ENCODE measurements at regions not wholly inside any gene's neighbourhood (a gene's known extent, or its start where the extent isn't known, plus 50 kb on each side); places are given as distances from the start of the nearest gene placed in this dataset.

DNA sequence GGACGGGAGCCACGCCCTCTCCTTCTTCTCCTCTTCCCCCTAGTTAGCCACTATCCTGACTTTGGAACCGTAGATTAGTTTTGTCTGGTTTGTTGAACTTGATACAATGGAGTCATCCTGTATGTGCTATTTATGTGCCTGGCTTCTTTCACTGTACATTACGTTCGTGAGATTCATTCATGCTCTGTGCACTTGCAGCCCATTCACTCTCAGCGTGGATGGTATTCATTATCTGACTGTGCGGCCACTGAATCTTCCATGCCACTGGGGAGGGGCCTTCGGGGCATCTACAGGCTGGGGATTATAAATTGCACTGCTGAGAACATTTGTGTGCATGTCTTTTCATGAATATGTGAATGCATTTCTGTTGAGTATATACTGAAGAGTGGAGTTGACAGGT, 262.5 kb downstream of the CDH26 start:
- DNase-seq (ENCODE audit: low read depth) = no peak
- H3K4me3 Mint-ChIP-seq (ENCODE audit: unreplicated experiment) = no peak overlapping the region
- FAIRE-seq = no peak
- peaks cover 2% of the 10 kb centered on the region for H3K27me3 ChIP-seq (ENCODE audit: insufficient read depth, low read length)
- H3K4me1 ChIP-seq (ENCODE audit: insufficient read depth, low read length) = no peaks in the 10 kb centered on the region
- no peak overlapping the region for H3K4me2 ChIP-seq (ENCODE audit: low read length)
- no peak overlapping the region for H2AFZ ChIP-seq (ENCODE audit: low read depth, low read length)
- H3K36me3 ChIP-seq (ENCODE audit: insufficient read depth, low read length) = no peaks in the 10 kb centered on the region
- no peak overlapping the region for H3K4me3 ChIP-seq (ENCODE audit: insufficient read depth, low read depth, low read length)
- peaks cover 38% of the 10 kb centered on the region for H3K27me3 Mint-ChIP-seq (ENCODE audit: low read depth, unreplicated experiment)
- H3K27ac ChIP-seq (ENCODE audit: low read depth, low read length) = no peak overlapping the region
- no peaks in the 10 kb centered on the region for H3K36me3 Mint-ChIP-seq (ENCODE audit: low read depth, unreplicated experiment)
- no peak overlapping the region for H3K27ac Mint-ChIP-seq (ENCODE audit: unreplicated experiment)
- no peaks in the 10 kb centered on the region for H3K79me2 ChIP-seq (ENCODE audit: insufficient read depth, low read length)
- no peaks in the 10 kb centered on the region for H3K4me1 Mint-ChIP-seq (ENCODE audit: low read depth, unreplicated experiment)
- no peaks in the 10 kb centered on the region for H3K9me3 ChIP-seq (ENCODE audit: insufficient read depth, low read depth, low read length)
- H4K20me1 ChIP-seq (ENCODE audit: insufficient read depth, low read length) = no peaks in the 10 kb centered on the region
- peaks cover 2% of the 10 kb centered on the region for H3K9me3 Mint-ChIP-seq (ENCODE audit: unreplicated experiment)
- TF ChIP-seq, protein P1, sequence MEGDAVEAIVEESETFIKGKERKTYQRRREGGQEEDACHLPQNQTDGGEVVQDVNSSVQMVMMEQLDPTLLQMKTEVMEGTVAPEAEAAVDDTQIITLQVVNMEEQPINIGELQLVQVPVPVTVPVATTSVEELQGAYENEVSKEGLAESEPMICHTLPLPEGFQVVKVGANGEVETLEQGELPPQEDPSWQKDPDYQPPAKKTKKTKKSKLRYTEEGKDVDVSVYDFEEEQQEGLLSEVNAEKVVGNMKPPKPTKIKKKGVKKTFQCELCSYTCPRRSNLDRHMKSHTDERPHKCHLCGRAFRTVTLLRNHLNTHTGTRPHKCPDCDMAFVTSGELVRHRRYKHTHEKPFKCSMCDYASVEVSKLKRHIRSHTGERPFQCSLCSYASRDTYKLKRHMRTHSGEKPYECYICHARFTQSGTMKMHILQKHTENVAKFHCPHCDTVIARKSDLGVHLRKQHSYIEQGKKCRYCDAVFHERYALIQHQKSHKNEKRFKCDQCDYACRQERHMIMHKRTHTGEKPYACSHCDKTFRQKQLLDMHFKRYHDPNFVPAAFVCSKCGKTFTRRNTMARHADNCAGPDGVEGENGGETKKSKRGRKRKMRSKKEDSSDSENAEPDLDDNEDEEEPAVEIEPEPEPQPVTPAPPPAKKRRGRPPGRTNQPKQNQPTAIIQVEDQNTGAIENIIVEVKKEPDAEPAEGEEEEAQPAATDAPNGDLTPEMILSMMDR (IDR thresholded peaks at IDR 0.05; ENCODE audit: insufficient read depth, low read depth, low read length) = no peak
- no peak for TF ChIP-seq EZH2 (IDR thresholded peaks at IDR 0.05; ENCODE audit: insufficient read depth, low read length)
- H3K9ac ChIP-seq (ENCODE audit: low read length) = no peak overlapping the region

DNA sequence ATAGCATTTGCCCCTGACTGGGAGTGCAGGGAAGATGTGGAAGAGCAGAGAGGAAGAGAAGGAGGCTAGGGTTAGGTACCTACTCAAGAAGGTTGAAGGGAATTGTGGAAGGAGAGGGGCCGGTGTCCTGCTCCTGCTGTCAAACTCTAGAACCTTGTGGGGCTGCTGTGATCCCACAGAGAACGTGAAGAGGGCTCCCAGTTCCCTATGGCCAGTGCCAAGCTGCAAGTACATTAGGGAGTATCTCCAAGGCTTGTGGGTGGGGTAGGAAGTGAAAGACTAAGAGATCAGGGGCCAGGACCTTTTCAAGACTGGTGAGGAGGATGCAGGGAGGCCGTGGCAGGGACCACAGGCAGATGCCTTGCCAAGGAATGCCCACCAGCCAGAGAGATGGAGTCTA, 263.4 kb downstream of the CDH26 start:
- FAIRE-seq (no peak), DNase-seq (ENCODE audit: low read depth) (no peak)
- no peaks in the 10 kb centered on the region for H4K20me1 ChIP-seq (ENCODE audit: insufficient read depth, low read length)
- Mint-ChIP-seq H3K4me3 (ENCODE audit: unreplicated experiment) (no peak overlapping the region), H3K4me1 (ENCODE audit: low read depth, unreplicated experiment) (no peaks in the 10 kb centered on the region), H3K27me3 (ENCODE audit: low read depth, unreplicated experiment) (peaks cover 38% of the 10 kb centered on the region), H3K27ac (ENCODE audit: unreplicated experiment) (no peak overlapping the region), H3K9me3 (ENCODE audit: unreplicated experiment) (peaks cover 2% of the 10 kb centered on the region), H3K36me3 (ENCODE audit: low read depth, unreplicated experiment) (no peaks in the 10 kb centered on the region)
- no peak overlapping the region for H3K4me3 ChIP-seq (ENCODE audit: insufficient read depth, low read depth, low read length)
- H3K9ac ChIP-seq (ENCODE audit: low read length) = no peak overlapping the region
- no peak overlapping the region for H3K27ac ChIP-seq (ENCODE audit: low read depth, low read length)
- TF ChIP-seq EZH2 (IDR thresholded peaks at IDR 0.05; ENCODE audit: insufficient read depth, low read length) = no peak
- TF ChIP-seq, protein P1 (IDR thresholded peaks at IDR 0.05; ENCODE audit: insufficient read depth, low read depth, low read length) = no peak
- no peaks in the 10 kb centered on the region for H3K79me2 ChIP-seq (ENCODE audit: insufficient read depth, low read length)
- H3K4me1 ChIP-seq (ENCODE audit: insufficient read depth, low read length) = no peaks in the 10 kb centered on the region
- no peak overlapping the region for H3K4me2 ChIP-seq (ENCODE audit: low read length)
- H3K9me3 ChIP-seq (ENCODE audit: insufficient read depth, low read depth, low read length) = no peaks in the 10 kb centered on the region
- H2AFZ ChIP-seq (ENCODE audit: low read depth, low read length) = no peak overlapping the region
- no peaks in the 10 kb centered on the region for H3K36me3 ChIP-seq (ENCODE audit: insufficient read depth, low read length)
- H3K27me3 ChIP-seq (ENCODE audit: insufficient read depth, low read length) = peaks cover 2% of the 10 kb centered on the region

DNA sequence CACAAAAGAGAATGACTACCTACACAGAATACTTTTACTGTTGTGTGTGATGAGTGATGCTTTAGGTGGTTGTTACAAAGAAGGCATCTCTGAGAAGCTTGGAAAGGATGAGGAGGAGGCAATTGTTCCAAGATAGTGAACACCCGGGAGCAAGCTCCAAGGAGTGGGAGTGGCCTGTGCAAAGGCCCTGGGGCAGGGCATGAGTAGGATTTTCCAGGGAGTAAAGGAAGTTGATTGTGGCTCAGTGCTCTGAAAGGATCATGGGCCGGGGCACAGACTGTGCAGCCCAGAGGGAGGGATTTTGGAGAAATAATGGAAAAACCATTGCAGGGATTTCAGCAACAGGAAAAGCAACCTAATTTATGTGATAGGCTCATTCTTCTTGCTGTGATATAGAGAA, 264.3 kb downstream of the CDH26 start:
- Histone ChIP-seq H3K4me3 (ENCODE audit: insufficient read depth, low read depth, low read length) (no peak overlapping the region), H4K20me1 (ENCODE audit: insufficient read depth, low read length) (no peaks in the 10 kb centered on the region), H3K79me2 (ENCODE audit: insufficient read depth, low read length) (no peaks in the 10 kb centered on the region), H3K27me3 (ENCODE audit: insufficient read depth, low read length) (peaks cover 2% of the 10 kb centered on the region), H3K4me1 (ENCODE audit: insufficient read depth, low read length) (no peaks in the 10 kb centered on the region), H2AFZ (ENCODE audit: low read depth, low read length) (no peak overlapping the region), H3K4me2 (ENCODE audit: low read length) (no peak overlapping the region), H3K9me3 (ENCODE audit: insufficient read depth, low read depth, low read length) (no peaks in the 10 kb centered on the region), H3K9ac (ENCODE audit: low read length) (no peak overlapping the region), H3K27ac (ENCODE audit: low read depth, low read length) (no peak overlapping the region), H3K36me3 (ENCODE audit: insufficient read depth, low read length) (no peaks in the 10 kb centered on the region)
- H3K4me3 Mint-ChIP-seq (ENCODE audit: unreplicated experiment) = no peak overlapping the region
- FAIRE-seq (no peak), DNase-seq (ENCODE audit: low read depth) (no peak)
- peaks cover 2% of the 10 kb centered on the region for H3K9me3 Mint-ChIP-seq (ENCODE audit: unreplicated experiment)
- H3K27me3 Mint-ChIP-seq (ENCODE audit: low read depth, unreplicated experiment) = peaks cover 33% of the 10 kb centered on the region
- no peaks in the 10 kb centered on the region for H3K36me3 Mint-ChIP-seq (ENCODE audit: low read depth, unreplicated experiment)
- no peak overlapping the region for H3K27ac Mint-ChIP-seq (ENCODE audit: unreplicated experiment)
- H3K4me1 Mint-ChIP-seq (ENCODE audit: low read depth, unreplicated experiment) = no peaks in the 10 kb centered on the region
- no peak for TF ChIP-seq EZH2 (IDR thresholded peaks at IDR 0.05; ENCODE audit: insufficient read depth, low read length)
- TF ChIP-seq, protein P1 (IDR thresholded peaks at IDR 0.05; ENCODE audit: insufficient read depth, low read depth, low read length) = no peak

Measured in astrocyte (in vitro differentiated cells and primary cell).